ENCODE measurements at regions not wholly inside any gene's neighbourhood (a gene's known extent, or its start where the extent isn't known, plus 50 kb on each side); places are given as distances from the start of the nearest gene placed in this dataset.

- FAIRE-seq: no peak
- no peaks in the 10 kb centered on the region for H3K36me3 ChIP-seq (ENCODE audit: control insufficient read depth in 2 of 2, insufficient read depth in 2 of 2, low read length in 1 of 2)
Measured at GRCh38 chr10:37703114-37703513, 154.3 kb downstream of the ZNF248 start.

GRCh38 chr10:37701781-37702493 is 155.5 kb downstream of the ZNF248 start:
- Histone ChIP-seq H3K27me3 (replicated peaks in 1 of 2; ENCODE audit: control insufficient read depth in 2 of 2, insufficient read depth in 2 of 2, low read length in 1 of 2) (no peaks in the 10 kb centered on the region), H3K4me2 (ENCODE audit: control insufficient read depth, insufficient read depth) (no peak overlapping the region), H3K79me2 (ENCODE audit: control insufficient read depth, insufficient read depth, low read length) (no peaks in the 10 kb centered on the region), H4K20me1 (ENCODE audit: control insufficient read depth, insufficient read depth) (no peaks in the 10 kb centered on the region), H3K4me1 (ENCODE audit: control insufficient read depth, insufficient read depth, low read length) (no peaks in the 10 kb centered on the region), H2AFZ (ENCODE audit: control insufficient read depth, low read depth, low read length) (no peak overlapping the region), H3K4me3 (no peak overlapping the region), H3K9me3 (replicated peaks; ENCODE audit: control insufficient read depth, insufficient read depth, low read length) (no peaks in the 10 kb centered on the region; the same call in 2 of the 3 replicates), H3K9ac (ENCODE audit: control insufficient read depth, insufficient read depth, low read length) (no peak overlapping the region), H3K27ac (ENCODE audit: control insufficient read depth, insufficient read depth) (no peak overlapping the region), H3K36me3 (ENCODE audit: control insufficient read depth in 2 of 2, insufficient read depth in 2 of 2, low read length in 1 of 2) (no peaks in the 10 kb centered on the region)
- RAD21 ChIA-PET (ENCODE audit: unreplicated experiment): no interaction called here
- POLR2A ChIA-PET: no interaction called here
- ATAC-seq (no peak), FAIRE-seq (no peak), DNase-seq (ENCODE audit: low read depth, low spot score) (no peak)
- WGBS (ENCODE audit: insufficient coverage, insufficient replicate concordance, low lambda C conversion rate, missing lambda C conversion rate): 41% methylated on average over 15 of the region's 16 CpGs
- intact Hi-C loops (cut with micrococcal nuclease; ENCODE audit: unreplicated experiment) (no loop called here), in situ Hi-C loops (cut with MboI) (no loop called here)
- BruUV-seq (replicated peaks): no TSS peak
- TF ChIP-seq RAD21 (IDR thresholded peaks at IDR 0.05; ENCODE audit: insufficient read depth, low read depth, low read length): no peak
- CTCF ChIA-PET: no interaction called here
- SMC1A ChIA-PET (ENCODE audit: uncharacterized antibody, unreplicated experiment): no interaction called here

More at GRCh38 chr10:37703114-37703513, 154.3 kb downstream of the ZNF248 start:
- POLR2A ChIA-PET: no interaction called here
- DNase-seq (ENCODE audit: low read depth, low spot score): no peak
- CTCF ChIA-PET: no interaction called here
- Histone ChIP-seq H4K20me1 (ENCODE audit: control insufficient read depth, insufficient read depth) (no peaks in the 10 kb centered on the region), H3K4me1 (ENCODE audit: control insufficient read depth, insufficient read depth, low read length) (no peaks in the 10 kb centered on the region), H3K4me3 (no peak overlapping the region), H3K79me2 (ENCODE audit: control insufficient read depth, insufficient read depth, low read length) (no peaks in the 10 kb centered on the region), H3K9me3 (replicated peaks; ENCODE audit: control insufficient read depth, insufficient read depth, low read length) (no peaks in the 10 kb centered on the region; the same call in 2 of the 3 replicates), H3K4me2 (ENCODE audit: control insufficient read depth, insufficient read depth) (no peak overlapping the region), H3K9ac (ENCODE audit: control insufficient read depth, insufficient read depth, low read length) (no peak overlapping the region), H3K27ac (ENCODE audit: control insufficient read depth, insufficient read depth) (no peak overlapping the region), H3K27me3 (replicated peaks in 1 of 2; ENCODE audit: control insufficient read depth in 2 of 2, insufficient read depth in 2 of 2, low read length in 1 of 2) (no peaks in the 10 kb centered on the region), H2AFZ (ENCODE audit: control insufficient read depth, low read depth, low read length) (no peak overlapping the region)
- 41% methylated on average over 4 of the region's 4 CpGs for WGBS (ENCODE audit: insufficient coverage, insufficient replicate concordance, low lambda C conversion rate, missing lambda C conversion rate)
- SMC1A ChIA-PET (ENCODE audit: uncharacterized antibody, unreplicated experiment): no interaction called here
- intact Hi-C loops (cut with micrococcal nuclease; ENCODE audit: unreplicated experiment): no loop called here
- TF ChIP-seq RCOR1 (conservative IDR thresholded peaks at IDR 0.05; ENCODE audit: low read depth, low read length): no peak
- no peak for TF ChIP-seq EP300 (IDR thresholded peaks at IDR 0.05; ENCODE audit: borderline replicate concordance in 1 of 2, control insufficient read depth in 1 of 2, low read depth in 2 of 2, low read length in 2 of 2)
- TF ChIP-seq MYC (IDR thresholded peaks at IDR 0.05; ENCODE audit: insufficient read depth, insufficient read length, insufficient replicate concordance, low read length, severe bottlenecking): no peak
- no peak for TF ChIP-seq ZBED1 (IDR thresholded peaks at IDR 0.05; ENCODE audit: borderline replicate concordance)
- no peak for TF ChIP-seq STAT1 (conservative IDR thresholded peaks at IDR 0.05)
- no peak for TF ChIP-seq HCFC1 (IDR thresholded peaks at IDR 0.05; ENCODE audit: low read length)
- TF ChIP-seq ETV6 (conservative IDR thresholded peaks at IDR 0.05 in 1 of 2, IDR thresholded peaks at IDR 0.05 in 1 of 2; ENCODE audit: borderline replicate concordance in 1 of 2, low read depth in 1 of 2): no peak
- TF ChIP-seq FOXM1 (IDR thresholded peaks at IDR 0.05; ENCODE audit: low read depth, low read length): no peak
- TF ChIP-seq RUNX3 (IDR thresholded peaks at IDR 0.05; ENCODE audit: low read length): no peak
- no peak for TF ChIP-seq IKZF2 (IDR thresholded peaks at IDR 0.05)
- no peak for TF ChIP-seq EGR1 (IDR thresholded peaks at IDR 0.05; ENCODE audit: borderline replicate concordance in 1 of 2, low read depth in 2 of 2, low read length in 2 of 2)
- TF ChIP-seq TAF1 (IDR thresholded peaks at IDR 0.05; ENCODE audit: borderline replicate concordance, low read depth, low read length): no peak
- RAD21 ChIA-PET (ENCODE audit: unreplicated experiment): no interaction called here
- no peak for ATAC-seq
- no TSS peak for BruUV-seq (replicated peaks)
- in situ Hi-C loops (cut with MboI): no loop called here

Data from GM12878 (cell line).